SU-DHL-6 (cell line): ENCODE measurements at regions not wholly inside any gene's neighbourhood (a gene's known extent, or its start where the extent isn't known, plus 50 kb on each side); places are given as distances from the start of the nearest gene placed in this dataset.

Experiments used
- EZH2phosphoT487 ChIP-seq: fragments of 200-600 bp; sonication (generic), shearing (Covaris generic); conservative IDR thresholded peaks from 2 replicates; pipeline ENCODE4 v1.6.1; 2018; ENCODE audit warnings: mild to moderate bottlenecking, antibody characterized with exemption, low read length, moderate library complexity, mixed read lengths
- TF ChIP-seq, protein P1 (sequence below): fragments of 200-600 bp; sonication (generic); IDR thresholded peaks from one replicate; pipeline ENCODE4 v1.5.1; 2017; ENCODE audit warnings: antibody characterized with exemption, mild to moderate bottlenecking, low read length, moderate library complexity; ENCODE audit not compliant: insufficient read depth, poor library complexity, severe bottlenecking

DNA sequence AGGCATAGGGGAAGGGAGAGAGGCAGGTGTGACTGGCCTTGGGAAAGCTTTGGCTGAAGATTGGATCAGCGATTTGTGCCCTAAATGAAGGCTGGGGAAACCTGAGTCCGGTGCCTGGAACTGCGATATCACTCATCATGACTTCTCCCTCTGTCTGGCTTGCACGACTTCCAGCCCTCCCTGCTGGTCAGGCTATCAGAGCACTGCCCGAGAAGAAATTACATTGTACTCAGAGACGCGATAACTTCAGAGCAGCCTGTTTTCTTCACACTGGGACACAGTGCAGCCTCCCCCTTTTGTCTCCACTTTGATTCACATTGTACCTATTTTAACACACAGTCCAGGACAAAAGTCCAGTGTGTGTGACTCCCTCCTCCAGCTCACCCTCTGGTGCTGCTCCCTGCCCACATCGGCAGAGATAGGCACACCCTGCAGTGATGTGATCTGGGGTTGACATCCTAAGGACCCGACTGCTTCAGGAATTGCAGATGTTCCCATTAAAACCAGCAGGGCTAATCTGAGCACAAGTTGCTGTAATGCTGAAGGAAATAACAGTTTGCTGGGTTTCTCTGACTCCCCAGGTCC, 62.1 kb upstream of the CADM1 start:
- TF ChIP-seq, protein P1, sequence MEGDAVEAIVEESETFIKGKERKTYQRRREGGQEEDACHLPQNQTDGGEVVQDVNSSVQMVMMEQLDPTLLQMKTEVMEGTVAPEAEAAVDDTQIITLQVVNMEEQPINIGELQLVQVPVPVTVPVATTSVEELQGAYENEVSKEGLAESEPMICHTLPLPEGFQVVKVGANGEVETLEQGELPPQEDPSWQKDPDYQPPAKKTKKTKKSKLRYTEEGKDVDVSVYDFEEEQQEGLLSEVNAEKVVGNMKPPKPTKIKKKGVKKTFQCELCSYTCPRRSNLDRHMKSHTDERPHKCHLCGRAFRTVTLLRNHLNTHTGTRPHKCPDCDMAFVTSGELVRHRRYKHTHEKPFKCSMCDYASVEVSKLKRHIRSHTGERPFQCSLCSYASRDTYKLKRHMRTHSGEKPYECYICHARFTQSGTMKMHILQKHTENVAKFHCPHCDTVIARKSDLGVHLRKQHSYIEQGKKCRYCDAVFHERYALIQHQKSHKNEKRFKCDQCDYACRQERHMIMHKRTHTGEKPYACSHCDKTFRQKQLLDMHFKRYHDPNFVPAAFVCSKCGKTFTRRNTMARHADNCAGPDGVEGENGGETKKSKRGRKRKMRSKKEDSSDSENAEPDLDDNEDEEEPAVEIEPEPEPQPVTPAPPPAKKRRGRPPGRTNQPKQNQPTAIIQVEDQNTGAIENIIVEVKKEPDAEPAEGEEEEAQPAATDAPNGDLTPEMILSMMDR: no peak
- no peak for TF ChIP-seq EZH2phosphoT487
